COLO668 (cell line): ENCODE measurements at regions not wholly inside any gene's neighbourhood (a gene's known extent, or its start where the extent isn't known, plus 50 kb on each side); places are given as distances from the start of the nearest gene placed in this dataset.

ENCODE experiments used
- DNase-seq: peaks from one replicate; lab custom pipeline; 2025; ENCODE audit not compliant: unreplicated experiment; lab: John Stamatoyannopoulos, UW

- no peak for DNase-seq
Observed at GRCh38 chr2:173855661-173856060, 109.5 kb downstream of the SP3 start.
